Breast epithelium (tissue), 3 donors: ENCODE measurements at regions not wholly inside any gene's neighbourhood (a gene's known extent, or its start where the extent isn't known, plus 50 kb on each side); places are given as distances from the start of the nearest gene placed in this dataset.

Experiments used
- POLR2A ChIP-seq: fragments of 450-650 bp; IDR thresholded peaks from one replicate; pipeline ENCODE4 v1.6.1; 2016; ENCODE audit warnings: antibody characterized with exemption, mild to moderate bottlenecking, moderate library complexity
- TF ChIP-seq, protein P1 (sequence below), 3 donors: fragments of 450-650 bp; IDR thresholded peaks; one replicate each; pipeline ENCODE4 v1.5.1; 2016 to 2017; ENCODE audit warnings: antibody characterized with exemption in 3 of 3, mild to moderate bottlenecking in 3 of 3, moderate library complexity in 3 of 3

DNA sequence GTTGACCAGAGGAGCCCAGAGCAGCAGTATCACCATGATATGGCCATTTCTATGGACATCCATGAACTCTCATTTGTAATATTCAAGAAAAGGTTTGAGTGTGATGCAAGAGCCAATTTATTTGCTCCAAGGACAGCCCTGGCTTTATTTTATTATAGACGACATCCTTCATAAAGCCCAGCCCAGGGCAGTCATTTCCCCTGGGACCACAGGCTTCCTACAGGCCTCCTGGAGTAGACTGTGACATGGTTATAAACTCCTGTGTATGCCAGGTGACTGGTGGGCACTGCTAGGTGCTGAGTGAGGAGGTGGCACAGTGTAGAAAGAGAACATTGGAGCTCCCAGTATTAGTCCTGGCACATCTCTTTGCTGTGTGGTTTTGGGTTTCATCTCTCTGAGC, 120.9 kb downstream of the UTP18 start:
- TF ChIP-seq, protein P1, sequence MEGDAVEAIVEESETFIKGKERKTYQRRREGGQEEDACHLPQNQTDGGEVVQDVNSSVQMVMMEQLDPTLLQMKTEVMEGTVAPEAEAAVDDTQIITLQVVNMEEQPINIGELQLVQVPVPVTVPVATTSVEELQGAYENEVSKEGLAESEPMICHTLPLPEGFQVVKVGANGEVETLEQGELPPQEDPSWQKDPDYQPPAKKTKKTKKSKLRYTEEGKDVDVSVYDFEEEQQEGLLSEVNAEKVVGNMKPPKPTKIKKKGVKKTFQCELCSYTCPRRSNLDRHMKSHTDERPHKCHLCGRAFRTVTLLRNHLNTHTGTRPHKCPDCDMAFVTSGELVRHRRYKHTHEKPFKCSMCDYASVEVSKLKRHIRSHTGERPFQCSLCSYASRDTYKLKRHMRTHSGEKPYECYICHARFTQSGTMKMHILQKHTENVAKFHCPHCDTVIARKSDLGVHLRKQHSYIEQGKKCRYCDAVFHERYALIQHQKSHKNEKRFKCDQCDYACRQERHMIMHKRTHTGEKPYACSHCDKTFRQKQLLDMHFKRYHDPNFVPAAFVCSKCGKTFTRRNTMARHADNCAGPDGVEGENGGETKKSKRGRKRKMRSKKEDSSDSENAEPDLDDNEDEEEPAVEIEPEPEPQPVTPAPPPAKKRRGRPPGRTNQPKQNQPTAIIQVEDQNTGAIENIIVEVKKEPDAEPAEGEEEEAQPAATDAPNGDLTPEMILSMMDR (IDR thresholded peaks at IDR 0.05): no peak
- no peak for TF ChIP-seq POLR2A
